H9 (cell line): ENCODE measurements at regions not wholly inside any gene's neighbourhood (a gene's known extent, or its start where the extent isn't known, plus 50 kb on each side); places are given as distances from the start of the nearest gene placed in this dataset.

Source experiments
- DNase-seq: peaks from one replicate; pipeline ENCODE4 v3.0.0-alpha.2; 2017
- H2AFZ ChIP-seq: one replicate; pipeline ENCODE4 v1.6.1; 2013; ENCODE audit warnings: mild to moderate bottlenecking, low read length, control low read depth, moderate library complexity
- H2AK5ac ChIP-seq: 2 replicates; pipeline ENCODE4 v1.6.1; 2013; ENCODE audit warnings: low read length, control low read depth, mixed read lengths; ENCODE audit not compliant: insufficient read length
- H2BK120ac ChIP-seq: one replicate; pipeline ENCODE4 v1.6.1; 2013; ENCODE audit warnings: low read depth, mild to moderate bottlenecking, low read length, control low read depth, inconsistent platforms; ENCODE audit not compliant: poor library complexity, severe bottlenecking
- H2BK12ac ChIP-seq: 2 replicates; pipeline ENCODE4 v1.6.1; 2013; ENCODE audit warnings: low read length, control low read depth, mixed read lengths, low read depth; ENCODE audit not compliant: insufficient read length
- H2BK15ac ChIP-seq: 2 replicates; pipeline ENCODE4 v1.6.1; 2013; ENCODE audit warnings: low read depth, low read length, control low read depth
- H2BK20ac ChIP-seq: one replicate; pipeline ENCODE4 v1.6.1; 2013; ENCODE audit warnings: low read depth, mild to moderate bottlenecking, low read length, control low read depth, inconsistent platforms; ENCODE audit not compliant: poor library complexity, severe bottlenecking
- H2BK5ac ChIP-seq: 2 replicates; pipeline ENCODE4 v1.6.1; 2013; ENCODE audit warnings: low read length, control low read depth, mixed read lengths; ENCODE audit not compliant: insufficient read length
- H3K14ac ChIP-seq: 2 replicates; pipeline ENCODE4 v1.6.1; 2013; ENCODE audit warnings: low read length, control low read depth; ENCODE audit not compliant: insufficient read depth
- H3K18ac ChIP-seq: 2 replicates; pipeline ENCODE4 v1.6.1; 2013; ENCODE audit warnings: low read depth, mild to moderate bottlenecking, mixed read lengths, low read length, control low read depth; ENCODE audit not compliant: insufficient read length
- H3K23ac ChIP-seq: 2 replicates; pipeline ENCODE4 v1.6.1; 2013; ENCODE audit warnings: low read length, control low read depth, mixed read lengths, low read depth; ENCODE audit not compliant: insufficient read length
- H3K23me2 ChIP-seq: 2 replicates; pipeline ENCODE4 v1.6.1; 2013; ENCODE audit warnings: low read depth, mild to moderate bottlenecking, mixed read lengths, low read length, control low read depth; ENCODE audit not compliant: insufficient read length, poor library complexity, severe bottlenecking
- H3K27ac ChIP-seq: 2 replicates; pipeline ENCODE4 v1.5.1; 2013; ENCODE audit warnings: low read length, control low read depth, mixed read lengths, low read depth; ENCODE audit not compliant: insufficient read length
- H3K27me3 ChIP-seq: 2 replicates; pipeline ENCODE4 v1.6.1; 2013; ENCODE audit warnings: low read length, control low read depth, inconsistent platforms; ENCODE audit not compliant: insufficient read depth
- H3K4ac ChIP-seq: 2 replicates; pipeline ENCODE4 v1.6.1; 2013; ENCODE audit warnings: low read depth, mild to moderate bottlenecking, control low read depth, inconsistent platforms, low read length, moderate library complexity
- H3K4me1 ChIP-seq: 2 replicates; pipeline ENCODE4 v1.6.1; 2013; ENCODE audit warnings: low read length, control low read depth, inconsistent platforms; ENCODE audit not compliant: insufficient read depth
- H3K4me2 ChIP-seq: 2 replicates; pipeline ENCODE4 v1.6.1; 2013; ENCODE audit warnings: low read length, control low read depth, mixed read lengths; ENCODE audit not compliant: insufficient read length, insufficient read depth
- H3K56ac ChIP-seq: 2 replicates; pipeline ENCODE4 v1.6.1; 2013; ENCODE audit warnings: low read depth, mild to moderate bottlenecking, mixed read lengths, low read length, control low read depth; ENCODE audit not compliant: insufficient read length
- H3K79me1 ChIP-seq: 2 replicates; pipeline ENCODE4 v1.6.1; 2013; ENCODE audit warnings: low read depth, mild to moderate bottlenecking, moderate library complexity, low read length, control low read depth, inconsistent platforms; ENCODE audit not compliant: insufficient read depth, poor library complexity, severe bottlenecking
- H3K79me2 ChIP-seq: 2 replicates; pipeline ENCODE4 v1.6.1; 2013; ENCODE audit warnings: low read length, control low read depth, inconsistent platforms; ENCODE audit not compliant: insufficient read depth
- H3K9ac ChIP-seq: 2 replicates; pipeline ENCODE4 v1.6.1; 2013; ENCODE audit warnings: low read length, control low read depth, mixed read lengths; ENCODE audit not compliant: insufficient read length; ENCODE audit errors: extremely low read depth
- H3K9me3 ChIP-seq: one replicate; pipeline ENCODE4 v1.6.1; 2013; ENCODE audit warnings: low read depth, low read length, inconsistent platforms; ENCODE audit not compliant: control insufficient read depth
- H3T11ph ChIP-seq: one replicate; pipeline ENCODE4 v1.6.1; 2013; ENCODE audit warnings: mild to moderate bottlenecking, low read length, control low read depth, inconsistent platforms
- H4K20me1 ChIP-seq: one replicate; pipeline ENCODE4 v1.6.1; 2013; ENCODE audit not compliant: control insufficient read depth, insufficient read length, insufficient read depth
- H4K5ac ChIP-seq: 2 replicates; pipeline ENCODE4 v1.6.1; 2013; ENCODE audit warnings: low read depth, mild to moderate bottlenecking, mixed read lengths, low read length, control low read depth; ENCODE audit not compliant: insufficient read length
- H4K8ac ChIP-seq: replicated peaks from 2 replicates; pipeline ENCODE4 v1.6.1; 2013; ENCODE audit warnings: low read length, control low read depth, mixed read lengths, low read depth; ENCODE audit not compliant: insufficient read length
- H4K91ac ChIP-seq: 2 replicates; pipeline ENCODE4 v1.6.1; 2013; ENCODE audit warnings: low read depth, mild to moderate bottlenecking, moderate library complexity, mixed read lengths, low read length, control low read depth; ENCODE audit not compliant: insufficient read length
- H3K27ac Mint-ChIP-seq, 3 experiments: 2 replicates in 2 of 3; 3 replicates in 1 of 3; pipeline ENCODE4 v1.8.0; 2020 to 2021; ENCODE audit warnings: mixed read lengths in 3 of 3, mild to moderate bottlenecking in 1 of 3, moderate library complexity in 1 of 3
- H3K27me3 Mint-ChIP-seq: 2 replicates; pipeline ENCODE4 v1.8.0; 2021; ENCODE audit warnings: low read depth, mild to moderate bottlenecking, moderate library complexity, mixed read lengths
- H3K36me3 Mint-ChIP-seq, 3 experiments: 2 replicates in 2 of 3; 3 replicates in 1 of 3; pipeline ENCODE4 v1.8.0; 2020 to 2021; ENCODE audit warnings: low read depth in 3 of 3, mixed read lengths in 3 of 3; ENCODE audit not compliant: insufficient read depth in 1 of 3
- H3K4me1 Mint-ChIP-seq, 2 experiments: 2 replicates each; pipeline ENCODE4 v1.8.0; 2020; ENCODE audit warnings: mixed read lengths in 2 of 2
- H3K4me3 Mint-ChIP-seq, 2 experiments: 2 replicates in 1 of 2; 3 replicates in 1 of 2; pipeline ENCODE4 v1.8.0; 2020 to 2021; ENCODE audit warnings: mild to moderate bottlenecking in 2 of 2, mixed read lengths in 2 of 2, moderate library complexity in 1 of 2
- H3K9me3 Mint-ChIP-seq, 2 experiments: 2 replicates in 1 of 2; 3 replicates in 1 of 2; pipeline ENCODE4 v1.8.0; 2020; ENCODE audit warnings: mild to moderate bottlenecking in 2 of 2, mixed read lengths in 2 of 2, moderate library complexity in 1 of 2
- WGBS: extraction: QIAGEN DNeasy Blood & Tissue Kit; methylation state at CpG from one replicate; pipeline ENCODE4 v1.1.7; 2013; ENCODE audit warnings: missing lambda C conversion rate, low lambda C conversion rate, mixed read lengths; ENCODE audit not compliant: insufficient read length; ENCODE audit errors: extremely low coverage; 5-methylcytosine and 5-hydroxymethylcytosine counted together
- TF ChIP-seq, protein P1 (sequence below): fragments of 200-600 bp; sonication (generic); conservative IDR thresholded peaks from 3 replicates; pipeline ENCODE4 v1.8.0; 2021; ENCODE audit warnings: antibody characterized with exemption, mild to moderate bottlenecking

DNA sequence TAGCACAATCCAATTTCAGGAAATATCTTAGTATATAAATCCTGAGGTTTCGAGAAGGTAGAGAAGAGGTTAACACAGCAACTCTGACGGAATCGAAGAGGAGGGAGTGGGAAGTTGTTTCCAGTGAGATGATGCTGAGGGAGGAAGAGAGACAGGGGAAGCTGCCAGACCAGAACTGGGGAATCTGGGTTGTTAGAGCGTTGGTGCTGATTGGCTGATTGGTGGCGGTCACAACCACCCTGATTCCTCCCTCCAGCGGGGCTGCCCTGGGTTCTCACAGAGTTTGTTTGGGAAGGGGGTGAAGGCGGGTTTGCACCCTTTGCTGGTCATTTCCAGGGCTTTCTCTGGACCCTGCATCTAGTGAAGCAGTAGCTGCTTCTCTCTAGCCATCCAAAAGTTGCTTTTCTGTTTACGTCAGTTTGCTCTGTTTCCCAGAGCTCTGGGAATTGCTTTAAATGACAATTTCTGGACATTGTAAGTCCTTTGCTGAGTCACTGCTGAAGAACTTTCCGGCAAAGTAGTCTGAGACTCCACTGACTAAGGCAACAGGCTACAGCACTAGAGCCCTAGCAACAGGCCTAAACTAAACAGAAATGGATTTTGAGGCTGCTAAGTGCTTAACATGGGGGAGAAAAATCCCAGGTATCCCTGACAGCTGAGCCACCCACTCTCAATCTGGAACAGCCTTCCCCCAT is 90.1 kb downstream of the TENT5C start:
- no peak overlapping the region for H3K14ac ChIP-seq
- no peak overlapping the region for H3K9ac ChIP-seq
- H3K79me2 ChIP-seq: no peaks in the 10 kb centered on the region
- TF ChIP-seq, protein P1, sequence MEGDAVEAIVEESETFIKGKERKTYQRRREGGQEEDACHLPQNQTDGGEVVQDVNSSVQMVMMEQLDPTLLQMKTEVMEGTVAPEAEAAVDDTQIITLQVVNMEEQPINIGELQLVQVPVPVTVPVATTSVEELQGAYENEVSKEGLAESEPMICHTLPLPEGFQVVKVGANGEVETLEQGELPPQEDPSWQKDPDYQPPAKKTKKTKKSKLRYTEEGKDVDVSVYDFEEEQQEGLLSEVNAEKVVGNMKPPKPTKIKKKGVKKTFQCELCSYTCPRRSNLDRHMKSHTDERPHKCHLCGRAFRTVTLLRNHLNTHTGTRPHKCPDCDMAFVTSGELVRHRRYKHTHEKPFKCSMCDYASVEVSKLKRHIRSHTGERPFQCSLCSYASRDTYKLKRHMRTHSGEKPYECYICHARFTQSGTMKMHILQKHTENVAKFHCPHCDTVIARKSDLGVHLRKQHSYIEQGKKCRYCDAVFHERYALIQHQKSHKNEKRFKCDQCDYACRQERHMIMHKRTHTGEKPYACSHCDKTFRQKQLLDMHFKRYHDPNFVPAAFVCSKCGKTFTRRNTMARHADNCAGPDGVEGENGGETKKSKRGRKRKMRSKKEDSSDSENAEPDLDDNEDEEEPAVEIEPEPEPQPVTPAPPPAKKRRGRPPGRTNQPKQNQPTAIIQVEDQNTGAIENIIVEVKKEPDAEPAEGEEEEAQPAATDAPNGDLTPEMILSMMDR: no peak
- no peak overlapping the region for H4K91ac ChIP-seq
- no peak overlapping the region for H2BK20ac ChIP-seq
- H2BK120ac ChIP-seq: no peak overlapping the region
- H3K4me1 ChIP-seq: no peaks in the 10 kb centered on the region
- no peaks in the 10 kb centered on the region for H3K9me3 ChIP-seq
- H3K4me2 ChIP-seq: no peak overlapping the region
- peak overlapping the region in 1 of 3 experiments; percentile 42; a peak in 2 of 7 replicates for H3K27ac Mint-ChIP-seq
- no peaks in the 10 kb centered on the region for H3K23me2 ChIP-seq
- no peak overlapping the region for H3K23ac ChIP-seq
- H4K8ac ChIP-seq: no peak overlapping the region
- no peak overlapping the region for H2BK12ac ChIP-seq
- H2BK5ac ChIP-seq: no peak overlapping the region
- H3K27me3 ChIP-seq: no peaks in the 10 kb centered on the region
- no peaks in the 10 kb centered on the region for H3K79me1 ChIP-seq
- no peaks in the 10 kb centered on the region for H4K20me1 ChIP-seq
- H3K56ac ChIP-seq: no peak overlapping the region
- no peak overlapping the region for H2BK15ac ChIP-seq
- WGBS: no CpG with 5 or more reads among the region's 9 CpGs
- H3K9me3 Mint-ChIP-seq: no peaks in the 10 kb centered on the region; a peak in 1 of 5 replicates
- no peak overlapping the region for H3K4me3 Mint-ChIP-seq
- no peak overlapping the region for H4K5ac ChIP-seq
- no peak overlapping the region for H2AFZ ChIP-seq
- no peaks in the 10 kb centered on the region for H3K36me3 Mint-ChIP-seq
- H3K18ac ChIP-seq: no peak overlapping the region
- peak; percentile 53 for DNase-seq
- H3T11ph ChIP-seq: no peak overlapping the region
- H2AK5ac ChIP-seq: no peak overlapping the region
- peaks cover 5 to 7% of the 10 kb centered on the region in 2 experiments for H3K4me1 Mint-ChIP-seq
- H3K4ac ChIP-seq: no peak overlapping the region
- H3K27ac ChIP-seq: no peak overlapping the region
- H3K27me3 Mint-ChIP-seq: no peaks in the 10 kb centered on the region; the same call in 1 of the 2 replicates
